Left kidney (tissue), 1 donor: ENCODE measurements at regions not wholly inside any gene's neighbourhood (a gene's known extent, or its start where the extent isn't known, plus 50 kb on each side); places are given as distances from the start of the nearest gene placed in this dataset.
"Not testable (repeated sequence)": the region's sequence is repeated elsewhere in the genome, so short reads cannot be mapped to it uniquely, and the experiment has no call there.

ENCODE experiments used
- DNase-seq: peaks from one replicate; pipeline ENCODE4 v3.0.0-alpha.2; 2013

- not testable (repeated sequence) for DNase-seq
Observed at GRCh38 chr16:21516705-21517040, 82.7 kb upstream of the METTL9 start.

GRCh38 chr16:21517263-21517662, 82.1 kb upstream of the METTL9 start:
- DNase-seq, result not testable (repeated sequence)

GRCh38 chr16:21519361-21520133, 79.8 kb upstream of the METTL9 start:
- not testable (repeated sequence) for DNase-seq

- DNase-seq, result peak; percentile 96
Observed at GRCh38 chr16:21520134-21521047, 79.0 kb upstream of the METTL9 start.

DNA sequence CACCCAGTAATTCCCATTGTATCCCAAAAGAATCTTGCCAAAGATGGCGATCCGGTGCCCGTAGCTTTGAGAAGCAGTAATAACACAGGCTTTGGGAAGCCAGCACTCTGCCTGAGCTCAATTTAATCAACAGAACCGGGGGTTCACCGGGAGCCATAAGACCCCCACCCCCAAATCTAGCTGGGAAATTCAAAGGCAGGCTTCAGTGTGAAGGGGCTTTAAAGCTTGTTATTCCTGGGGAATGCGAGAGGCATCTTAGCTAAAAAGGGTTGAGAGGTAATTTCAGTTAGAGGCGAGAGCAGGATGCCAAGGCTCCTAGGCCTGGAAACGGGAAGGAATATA, 78.4 kb upstream of the METTL9 start:
- DNase-seq, result not testable (repeated sequence)

GRCh38 chr16:21521390-21522143, 77.8 kb upstream of the METTL9 start:
- DNase-seq, result not testable (repeated sequence)

DNA sequence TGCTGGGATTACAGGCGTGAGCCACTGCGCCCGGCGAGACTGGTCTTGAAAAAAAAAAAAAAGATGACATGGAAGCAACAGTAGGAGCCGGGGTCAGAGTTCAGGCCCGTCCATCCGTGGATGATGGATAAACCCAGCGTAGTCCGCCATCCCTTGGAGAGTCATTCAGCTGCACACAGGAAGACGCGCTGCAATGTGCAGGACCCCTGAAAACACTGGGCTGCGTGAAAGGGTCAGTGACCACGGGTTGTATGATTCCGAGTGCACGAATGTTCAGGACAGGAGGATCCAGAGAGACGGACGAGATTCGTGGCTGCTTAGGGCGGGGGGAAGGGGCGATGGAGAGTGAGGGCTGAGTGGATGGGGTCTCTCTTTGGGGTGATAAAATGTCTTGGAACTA, 76.5 kb upstream of the METTL9 start:
- DNase-seq, result not testable (repeated sequence)

DNA sequence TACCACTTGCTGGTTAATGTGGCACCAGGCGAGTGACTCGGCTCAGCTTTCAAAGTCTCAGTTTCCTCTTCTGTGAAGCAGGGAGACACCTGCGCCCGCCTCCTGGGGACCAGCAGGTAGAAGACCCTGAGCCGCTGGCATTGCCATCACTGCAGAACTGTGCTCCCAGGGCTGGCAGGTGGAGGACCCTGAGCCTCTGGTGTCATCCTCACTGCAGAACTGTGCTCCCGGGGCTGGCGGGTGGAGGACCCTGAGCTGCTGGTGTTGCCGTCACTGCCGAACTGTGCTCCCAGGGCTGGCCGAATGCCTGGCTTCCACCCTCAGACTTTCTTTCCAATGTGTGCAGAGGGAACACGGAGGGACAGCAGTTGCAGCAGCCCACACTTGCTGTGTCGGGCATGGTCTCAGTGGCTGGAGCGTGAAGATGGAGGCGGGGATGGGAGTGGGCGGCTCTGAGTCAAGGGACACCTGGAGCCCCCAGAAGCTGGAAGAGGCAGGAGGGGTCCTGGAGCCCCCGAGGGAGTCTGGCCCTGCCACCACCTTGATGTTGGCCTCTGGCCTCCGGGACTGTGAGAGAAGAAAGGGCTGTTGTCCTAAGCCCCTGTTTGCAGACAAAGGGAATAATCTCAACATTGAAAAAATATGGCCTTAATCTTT, 75.8 kb upstream of the METTL9 start:
- DNase-seq, result no peak

DNA sequence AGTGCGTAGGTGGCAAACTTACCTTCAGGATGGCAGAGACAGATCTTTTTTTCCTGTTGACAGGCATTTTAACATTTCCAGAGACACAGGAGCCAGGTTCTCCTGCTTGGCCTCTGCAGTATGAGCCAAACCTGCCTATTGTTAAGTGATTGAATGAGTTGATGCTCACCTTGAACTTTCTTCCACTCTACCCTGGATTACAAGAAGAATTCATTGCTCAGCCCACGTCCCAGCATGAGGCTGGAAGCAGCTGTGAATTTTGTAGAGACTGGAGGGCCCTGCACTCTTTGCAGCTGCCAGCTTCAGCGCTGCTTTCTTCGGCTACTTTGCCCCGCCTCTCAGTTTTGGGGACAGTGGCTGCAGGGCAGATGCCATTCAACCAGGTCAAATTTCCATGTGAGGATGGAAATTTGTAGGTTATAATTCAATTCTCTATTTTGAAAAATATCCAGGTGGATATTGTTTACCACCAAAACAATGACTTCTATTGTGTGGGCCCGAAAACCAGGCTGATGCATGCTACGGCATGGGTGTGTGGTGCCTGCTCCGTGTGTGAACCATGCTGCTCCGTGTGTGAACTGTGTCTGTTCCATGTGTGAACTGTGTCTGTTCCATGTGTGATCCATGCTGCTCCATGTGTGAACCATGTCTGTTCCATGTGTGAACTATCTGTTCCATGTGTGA, 75.2 kb upstream of the METTL9 start:
- DNase-seq, result no peak

DNA sequence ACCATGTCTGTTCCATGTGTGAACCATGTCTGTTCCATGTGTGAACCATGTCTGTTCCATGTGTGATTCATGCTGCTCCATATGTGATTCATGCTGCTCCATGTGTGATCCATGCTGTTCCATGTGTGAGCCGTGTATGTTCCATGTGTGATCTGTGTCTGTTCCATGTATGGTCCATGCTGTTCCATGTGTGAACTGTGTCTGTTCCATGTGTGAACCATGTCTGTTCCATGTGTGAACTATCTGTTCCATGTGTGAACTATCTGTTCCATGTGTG, 74.7 kb upstream of the METTL9 start:
- not testable (repeated sequence) for DNase-seq

DNA sequence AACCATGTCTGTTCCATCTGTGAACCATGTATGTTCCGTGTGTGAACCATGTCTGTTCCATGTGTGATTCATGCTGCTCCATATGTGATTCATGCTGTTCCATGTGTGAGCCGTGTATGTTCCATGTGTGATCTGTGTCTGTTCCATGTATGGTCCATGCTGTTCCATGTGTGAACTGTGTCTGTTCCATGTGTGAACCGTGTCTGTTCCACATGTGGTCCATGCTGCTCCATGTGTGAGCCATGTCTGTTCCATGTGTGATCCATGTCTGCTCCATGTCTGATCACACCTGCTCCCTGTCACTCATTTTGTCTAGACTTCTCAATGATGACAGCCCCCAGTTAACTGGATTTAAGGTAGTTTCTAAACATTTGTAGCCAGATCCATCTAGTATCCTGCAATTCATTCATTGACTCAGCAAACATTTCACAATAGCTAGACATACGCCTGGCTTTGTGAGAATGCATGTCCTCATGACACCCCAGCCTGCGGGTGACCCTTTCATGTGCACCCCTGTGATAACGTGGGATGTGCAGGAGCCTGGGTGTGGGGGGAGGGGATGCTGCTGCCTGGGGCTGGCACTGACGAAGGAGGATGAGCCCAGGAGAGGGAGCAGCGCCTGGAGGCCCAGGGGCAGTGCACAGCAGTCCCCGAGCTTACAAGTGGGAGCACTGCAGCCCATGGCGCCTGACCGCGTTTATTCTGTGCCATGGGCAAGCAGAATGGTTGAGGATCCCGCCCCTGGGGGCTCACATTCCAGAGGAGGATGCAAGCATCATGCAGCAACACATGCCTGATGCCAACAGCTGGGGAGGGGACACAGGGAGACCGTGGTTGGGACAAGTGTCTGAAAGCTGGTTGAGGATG, 74.1 kb upstream of the METTL9 start:
- DNase-seq, result not testable (repeated sequence)

DNA sequence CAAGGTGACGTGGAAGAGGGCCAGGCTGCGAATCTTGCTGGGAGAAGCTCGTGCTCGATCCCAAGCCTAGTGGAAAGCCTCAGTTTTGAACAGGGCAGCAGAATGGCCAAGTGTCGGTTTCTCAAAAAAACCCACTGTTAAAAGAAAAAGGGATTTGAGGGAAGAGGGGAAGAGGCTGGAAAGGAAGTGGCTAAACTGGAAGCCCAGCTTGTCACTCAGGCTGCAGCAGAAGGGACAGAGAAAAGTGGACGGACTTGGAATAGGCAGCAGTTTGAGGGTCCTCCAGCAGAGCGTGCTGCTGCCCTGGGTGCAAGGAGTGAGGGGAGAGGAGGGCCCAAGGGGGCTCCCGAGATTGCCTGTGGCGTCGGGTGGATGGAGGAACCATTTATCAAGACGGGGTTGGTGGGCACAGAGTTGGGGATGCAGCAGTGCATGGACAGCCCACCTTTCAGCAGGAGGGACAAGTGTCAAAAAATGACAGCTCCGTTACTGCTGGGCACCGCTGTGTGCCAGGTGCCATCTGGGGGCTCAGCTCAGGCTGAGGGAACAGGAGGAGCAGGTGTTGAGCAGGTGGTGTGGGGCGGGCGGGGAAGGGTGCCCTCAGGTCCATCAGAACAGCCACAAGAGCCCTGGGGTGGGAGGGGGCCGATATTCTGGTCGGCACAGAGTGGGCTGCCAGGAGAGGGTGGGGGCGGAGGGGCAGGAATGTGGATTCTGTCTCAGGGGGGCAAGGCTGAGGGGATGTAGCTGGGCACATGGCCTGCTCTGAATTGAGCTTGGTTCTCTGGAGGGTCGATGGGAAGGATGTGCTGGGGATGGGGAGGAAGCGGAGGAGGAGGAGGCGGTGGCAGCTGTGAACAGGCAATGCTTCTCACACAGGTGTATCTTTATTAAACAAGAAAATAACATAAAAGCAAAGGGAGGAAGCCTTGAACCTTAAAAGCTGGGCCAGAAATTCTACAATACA, 73.1 kb upstream of the METTL9 start:
- DNase-seq, result not testable (repeated sequence)

DNA sequence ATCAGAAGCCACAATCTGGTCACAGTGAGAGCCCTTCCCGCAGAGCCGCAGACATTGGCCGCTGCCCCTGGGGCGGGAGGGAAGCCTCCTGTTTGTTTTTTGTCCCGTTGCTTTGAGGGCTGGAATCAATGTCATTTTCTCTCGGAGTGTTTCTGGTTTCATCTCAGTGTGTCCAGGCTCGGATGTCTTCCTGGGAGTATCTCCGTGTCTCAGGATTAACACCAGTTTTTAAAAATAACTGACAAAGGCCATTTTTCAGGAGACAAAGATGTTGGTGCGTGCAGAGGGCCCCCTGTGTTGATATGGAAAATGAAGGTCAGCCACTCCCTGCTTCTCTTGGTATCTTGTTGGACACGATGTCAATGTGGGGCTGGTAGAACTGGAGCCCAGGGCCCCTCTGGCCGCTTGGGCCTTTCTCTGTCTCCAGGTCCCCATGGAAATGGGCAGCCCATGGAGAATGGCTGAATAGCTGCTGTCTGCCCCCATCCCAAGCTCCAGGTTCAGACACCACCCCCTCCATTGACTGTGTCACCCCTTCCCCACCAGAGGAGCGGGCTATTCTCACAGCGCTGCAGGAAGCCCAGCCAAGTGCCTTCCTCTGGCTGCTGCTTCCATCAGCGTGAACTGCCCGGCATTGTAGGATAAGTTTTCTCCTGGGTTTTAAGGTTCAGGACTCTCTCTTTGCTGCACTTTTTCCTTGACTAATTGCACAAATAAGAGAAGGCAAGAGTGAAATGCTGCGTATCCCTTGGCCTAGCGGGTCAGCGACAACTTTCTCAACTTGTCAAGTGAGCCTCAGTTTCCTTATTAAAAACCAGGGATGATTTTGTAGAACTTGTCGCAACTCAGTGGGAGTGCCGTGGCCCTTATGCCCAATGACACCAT, 72.2 kb upstream of the METTL9 start:
- DNase-seq, result no peak

GRCh38 chr16:21529060-21529658, 70.2 kb upstream of the METTL9 start:
- not testable (repeated sequence) for DNase-seq

DNA sequence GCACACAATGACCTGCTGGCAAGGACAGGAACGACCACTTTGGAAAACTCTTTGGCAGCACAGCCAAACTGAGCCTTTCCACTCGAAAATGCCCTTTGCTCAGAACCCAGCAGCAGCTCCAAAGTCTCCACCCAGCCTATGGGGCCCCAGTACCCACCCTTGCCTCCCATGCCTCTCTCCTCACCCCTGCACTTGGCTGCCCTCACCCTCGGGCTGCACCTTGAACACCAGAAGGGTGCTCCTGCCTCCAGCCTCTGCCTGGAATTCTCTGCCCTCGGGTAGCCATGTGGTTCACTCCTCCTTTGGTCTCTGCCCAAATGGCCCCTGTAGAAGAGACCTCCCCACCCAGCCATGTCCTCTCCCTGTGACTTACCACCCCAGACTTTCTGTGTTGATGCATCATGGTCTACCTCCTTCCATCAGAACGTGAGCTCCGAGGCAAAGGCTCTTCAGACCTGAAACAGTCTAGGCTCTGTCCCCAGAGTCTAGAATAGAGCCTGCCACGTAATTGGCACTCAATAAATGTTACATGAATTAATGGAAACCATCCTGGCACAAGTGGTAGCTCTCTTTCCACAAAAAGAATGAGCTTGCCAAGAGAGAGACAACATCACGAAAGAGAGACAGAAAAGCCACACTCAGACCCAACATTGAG, 68.5 kb upstream of the METTL9 start:
- not testable (repeated sequence) for DNase-seq

DNA sequence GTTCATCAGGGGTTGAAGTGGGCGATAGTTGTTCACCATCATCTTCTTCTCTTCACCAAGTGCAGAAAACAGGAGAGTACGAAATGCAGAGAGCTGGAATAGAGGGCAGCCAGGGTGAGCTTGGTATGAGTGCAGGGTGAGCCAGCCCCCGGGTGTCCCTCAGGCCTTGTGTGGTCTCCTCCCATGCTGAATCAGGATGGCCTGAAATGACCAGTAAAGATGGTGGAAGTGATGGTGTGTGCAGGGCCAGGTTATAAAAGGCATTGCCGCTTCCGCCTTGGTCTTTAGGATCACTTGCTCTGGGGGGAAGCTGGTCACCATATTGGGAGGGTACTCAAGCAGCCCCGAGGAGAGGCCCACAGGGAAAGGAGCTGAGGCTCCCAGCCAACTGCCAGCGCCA, 66.4 kb upstream of the METTL9 start:
- not testable (repeated sequence) for DNase-seq

DNA sequence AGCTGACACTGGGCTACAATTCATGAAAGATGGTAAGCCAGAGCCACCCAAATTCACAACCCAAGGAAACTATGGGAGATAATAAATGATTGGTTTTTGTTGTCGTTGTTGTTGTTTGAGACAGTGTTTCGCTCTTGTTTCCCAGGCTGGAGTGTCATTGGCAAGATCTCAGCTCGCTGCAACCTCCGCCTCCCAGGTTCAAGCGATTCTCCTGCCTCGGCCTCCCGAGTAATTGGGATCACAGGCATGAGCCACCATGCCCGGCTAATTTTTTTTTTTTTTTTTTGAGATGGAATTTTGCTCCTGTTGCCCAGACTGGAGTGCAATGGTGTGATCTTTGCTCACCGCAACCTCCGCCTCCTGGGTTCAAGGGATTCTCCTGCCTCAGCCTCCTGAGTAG, 65.9 kb upstream of the METTL9 start:
- not testable (repeated sequence) for DNase-seq
